ENCODE measurements at regions not wholly inside any gene's neighbourhood (a gene's known extent, or its start where the extent isn't known, plus 50 kb on each side); places are given as distances from the start of the nearest gene placed in this dataset.

- Mint-ChIP-seq H3K36me3 (ENCODE audit: unreplicated experiment) (peaks cover 2% of the 10 kb centered on the region), H3K9me3 (ENCODE audit: unreplicated experiment) (peaks cover 3% of the 10 kb centered on the region), H3K27me3 (ENCODE audit: unreplicated experiment) (no peaks in the 10 kb centered on the region), H3K27ac (ENCODE audit: unreplicated experiment) (no peak overlapping the region), H3K4me1 (ENCODE audit: unreplicated experiment) (peaks cover 3% of the 10 kb centered on the region), H3K4me3 (ENCODE audit: unreplicated experiment) (no peak overlapping the region)
- TF ChIP-seq, protein P1, sequence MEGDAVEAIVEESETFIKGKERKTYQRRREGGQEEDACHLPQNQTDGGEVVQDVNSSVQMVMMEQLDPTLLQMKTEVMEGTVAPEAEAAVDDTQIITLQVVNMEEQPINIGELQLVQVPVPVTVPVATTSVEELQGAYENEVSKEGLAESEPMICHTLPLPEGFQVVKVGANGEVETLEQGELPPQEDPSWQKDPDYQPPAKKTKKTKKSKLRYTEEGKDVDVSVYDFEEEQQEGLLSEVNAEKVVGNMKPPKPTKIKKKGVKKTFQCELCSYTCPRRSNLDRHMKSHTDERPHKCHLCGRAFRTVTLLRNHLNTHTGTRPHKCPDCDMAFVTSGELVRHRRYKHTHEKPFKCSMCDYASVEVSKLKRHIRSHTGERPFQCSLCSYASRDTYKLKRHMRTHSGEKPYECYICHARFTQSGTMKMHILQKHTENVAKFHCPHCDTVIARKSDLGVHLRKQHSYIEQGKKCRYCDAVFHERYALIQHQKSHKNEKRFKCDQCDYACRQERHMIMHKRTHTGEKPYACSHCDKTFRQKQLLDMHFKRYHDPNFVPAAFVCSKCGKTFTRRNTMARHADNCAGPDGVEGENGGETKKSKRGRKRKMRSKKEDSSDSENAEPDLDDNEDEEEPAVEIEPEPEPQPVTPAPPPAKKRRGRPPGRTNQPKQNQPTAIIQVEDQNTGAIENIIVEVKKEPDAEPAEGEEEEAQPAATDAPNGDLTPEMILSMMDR (IDR thresholded peaks at IDR 0.05), result no peak
- no peak for DNase-seq (ENCODE audit: extremely low spot score, unreplicated experiment)
Observed at GRCh38 chr7:41175435-41175834, 527.5 kb downstream of the INHBA start.

DNA sequence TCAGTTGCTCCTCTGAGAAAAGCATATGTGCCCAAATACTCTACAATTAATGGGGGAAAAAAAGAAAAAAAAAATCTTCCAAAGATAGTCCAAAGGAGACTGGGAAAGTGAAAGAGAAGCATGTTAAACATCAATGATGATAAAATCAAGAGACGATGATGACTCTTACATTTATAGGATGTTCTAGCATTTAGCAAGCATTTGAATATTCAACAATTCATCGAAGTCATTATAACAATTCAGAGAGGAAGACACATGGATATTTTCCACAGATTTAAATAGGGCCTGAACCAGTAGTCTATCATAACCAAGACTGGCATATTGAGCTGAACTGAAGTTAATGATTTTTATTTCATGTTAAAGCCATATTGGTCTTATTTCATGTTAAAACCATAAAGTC, 528.4 kb downstream of the INHBA start:
- Mint-ChIP-seq H3K4me3 (ENCODE audit: unreplicated experiment) (no peak overlapping the region), H3K4me1 (ENCODE audit: unreplicated experiment) (peaks cover 3% of the 10 kb centered on the region), H3K9me3 (ENCODE audit: unreplicated experiment) (peaks cover 12% of the 10 kb centered on the region), H3K27ac (ENCODE audit: unreplicated experiment) (no peak overlapping the region), H3K36me3 (ENCODE audit: unreplicated experiment) (peaks cover 2% of the 10 kb centered on the region), H3K27me3 (ENCODE audit: unreplicated experiment) (no peaks in the 10 kb centered on the region)
- no peak for DNase-seq (ENCODE audit: extremely low spot score, unreplicated experiment)
- TF ChIP-seq, protein P1 (IDR thresholded peaks at IDR 0.05), result no peak

DNA sequence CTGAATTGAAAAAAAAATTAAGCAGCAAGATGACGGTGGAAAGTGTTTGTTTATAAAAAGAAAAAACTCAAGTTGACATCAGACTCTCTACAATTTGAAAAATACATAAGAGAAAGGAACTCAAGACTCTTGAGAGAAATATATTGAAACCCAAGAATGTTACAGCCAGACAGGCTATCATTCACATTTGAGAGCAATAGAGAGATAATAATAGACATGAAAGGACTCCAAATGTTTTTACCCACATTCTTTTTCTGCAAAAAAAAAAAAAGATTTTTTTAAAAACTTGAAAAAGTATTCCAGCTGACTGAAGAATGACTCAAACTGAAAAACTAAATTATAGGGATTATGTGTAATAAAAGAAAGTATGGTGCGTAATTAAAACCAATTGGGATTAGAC, 532.4 kb downstream of the INHBA start:
- Mint-ChIP-seq H3K4me3 (ENCODE audit: unreplicated experiment) (no peak overlapping the region), H3K36me3 (ENCODE audit: unreplicated experiment) (peaks cover 2% of the 10 kb centered on the region), H3K27me3 (ENCODE audit: unreplicated experiment) (no peaks in the 10 kb centered on the region), H3K27ac (ENCODE audit: unreplicated experiment) (no peak overlapping the region), H3K9me3 (ENCODE audit: unreplicated experiment) (peaks cover 17% of the 10 kb centered on the region), H3K4me1 (ENCODE audit: unreplicated experiment) (no peaks in the 10 kb centered on the region)
- DNase-seq (ENCODE audit: extremely low spot score, unreplicated experiment), result no peak
- TF ChIP-seq, protein P1 (IDR thresholded peaks at IDR 0.05), result no peak

DNA sequence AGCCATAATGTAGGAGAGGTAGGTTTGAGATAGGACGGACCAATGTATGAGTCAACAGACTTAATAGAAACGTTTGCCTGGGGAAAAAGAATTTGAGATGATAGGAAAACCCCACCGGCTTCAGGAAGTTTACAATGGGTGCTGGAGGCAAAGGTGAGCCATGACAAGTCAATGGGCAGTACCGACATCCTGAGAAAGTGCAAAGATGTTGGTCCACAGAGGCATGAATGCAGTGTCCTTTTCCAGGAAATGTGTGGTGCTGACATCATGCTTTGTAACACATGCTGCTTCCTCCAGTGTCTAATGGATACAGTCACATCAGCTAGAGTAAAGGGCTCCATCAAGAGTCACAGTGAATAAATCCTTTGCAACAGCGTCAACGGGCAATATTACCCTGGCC, 533.6 kb downstream of the INHBA start:
- DNase-seq (ENCODE audit: extremely low spot score, unreplicated experiment), result no peak
- no peaks in the 10 kb centered on the region for H3K27me3 Mint-ChIP-seq (ENCODE audit: unreplicated experiment)
- H3K4me1 Mint-ChIP-seq (ENCODE audit: unreplicated experiment), result no peaks in the 10 kb centered on the region
- H3K4me3 Mint-ChIP-seq (ENCODE audit: unreplicated experiment), result no peak overlapping the region
- TF ChIP-seq, protein P1 (IDR thresholded peaks at IDR 0.05), result no peak
- H3K36me3 Mint-ChIP-seq (ENCODE audit: unreplicated experiment), result peaks cover 2% of the 10 kb centered on the region
- no peak overlapping the region for H3K27ac Mint-ChIP-seq (ENCODE audit: unreplicated experiment)
- peaks cover 17% of the 10 kb centered on the region for H3K9me3 Mint-ChIP-seq (ENCODE audit: unreplicated experiment)

DNA sequence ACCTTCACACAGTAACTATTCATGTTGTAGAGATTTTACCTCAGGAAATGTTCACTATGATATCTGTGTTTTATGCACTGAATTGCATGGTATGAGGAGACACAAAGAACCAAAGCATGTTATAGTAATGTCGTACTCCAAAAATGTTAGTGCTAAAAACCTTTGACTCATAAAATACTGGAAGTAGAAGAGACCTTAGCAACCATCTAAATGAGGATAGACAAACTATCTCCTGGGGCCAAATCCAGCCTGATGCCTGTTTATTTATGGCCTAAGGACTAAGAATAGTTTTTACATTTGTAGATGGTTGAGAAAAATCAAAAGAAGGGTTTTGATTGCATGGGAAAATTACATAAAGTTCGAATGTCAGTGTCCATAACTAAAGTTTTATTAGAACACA, 535.1 kb downstream of the INHBA start:
- Mint-ChIP-seq H3K4me1 (ENCODE audit: unreplicated experiment) (no peaks in the 10 kb centered on the region), H3K27ac (ENCODE audit: unreplicated experiment) (no peak overlapping the region), H3K9me3 (ENCODE audit: unreplicated experiment) (peaks cover 17% of the 10 kb centered on the region), H3K4me3 (ENCODE audit: unreplicated experiment) (no peak overlapping the region), H3K27me3 (ENCODE audit: unreplicated experiment) (no peaks in the 10 kb centered on the region), H3K36me3 (ENCODE audit: unreplicated experiment) (peaks cover under 1% of the 10 kb centered on the region)
- DNase-seq (ENCODE audit: extremely low spot score, unreplicated experiment), result no peak
- TF ChIP-seq, protein P1 (IDR thresholded peaks at IDR 0.05), result no peak

Data from osteocyte (in vitro differentiated cells).